Omental fat pad (tissue), 3 donors: ENCODE measurements at regions not wholly inside any gene's neighbourhood (a gene's known extent, or its start where the extent isn't known, plus 50 kb on each side); places are given as distances from the start of the nearest gene placed in this dataset.

ENCODE experiments used
- ATAC-seq: fragments of 150-250 bp; one replicate; pipeline ENCODE4 v1.9.1; 2016; ENCODE audit warnings: mild to moderate bottlenecking, moderate library complexity; ENCODE audit not compliant: low FRiP score
- DNase-seq: peaks from one replicate; pipeline ENCODE4 v3.0.0-alpha.2; 2019; ENCODE audit warnings: low spot score
- TF ChIP-seq, protein P1 (sequence below), 3 donors: fragments of 450-650 bp; IDR thresholded peaks; one replicate each; pipeline ENCODE4 v1.5.1; 2016 to 2017; ENCODE audit warnings: antibody characterized with exemption in 3 of 3, mild to moderate bottlenecking in 3 of 3, moderate library complexity in 2 of 3

DNA sequence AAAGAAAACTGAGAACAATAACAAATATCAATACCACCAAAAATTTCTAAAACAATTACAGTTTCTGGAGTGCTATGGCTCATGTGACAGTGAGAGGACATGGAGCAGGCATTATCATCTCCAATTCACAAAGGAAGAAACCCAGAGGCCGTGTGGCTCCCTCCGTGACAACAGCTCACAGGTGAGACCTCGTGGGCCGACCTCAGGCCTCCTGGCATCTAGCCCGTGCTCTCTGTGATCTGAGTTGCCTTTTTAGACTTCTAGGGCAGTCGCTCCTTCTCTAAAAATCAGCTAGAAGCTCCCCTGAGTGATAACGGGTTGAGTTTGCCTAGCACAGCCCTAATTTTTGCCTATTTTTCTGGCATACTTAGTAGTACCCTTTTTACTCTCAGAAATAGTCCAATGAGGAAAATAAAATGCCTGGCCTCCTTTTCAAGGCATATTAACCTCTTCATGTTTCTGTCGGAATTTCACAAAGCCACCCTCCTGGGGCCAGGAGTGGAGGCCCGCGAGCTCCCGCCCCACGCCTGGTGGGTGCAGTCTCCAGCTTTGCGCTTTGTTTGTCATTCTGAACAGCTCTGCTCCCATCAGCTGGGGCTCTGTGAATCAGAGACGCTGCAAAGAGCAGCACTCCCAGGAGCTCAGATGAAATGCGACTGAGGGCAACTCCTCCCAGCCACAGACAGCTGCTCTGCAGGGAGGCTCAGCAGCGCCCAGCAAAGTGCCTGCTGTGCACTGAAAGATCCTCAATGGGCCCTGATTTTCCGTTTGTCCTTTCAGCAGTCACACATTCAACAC lies 292.5 kb downstream of the UQCRFS1 start:
- ATAC-seq (no peak), DNase-seq (no peak)
- TF ChIP-seq, protein P1, sequence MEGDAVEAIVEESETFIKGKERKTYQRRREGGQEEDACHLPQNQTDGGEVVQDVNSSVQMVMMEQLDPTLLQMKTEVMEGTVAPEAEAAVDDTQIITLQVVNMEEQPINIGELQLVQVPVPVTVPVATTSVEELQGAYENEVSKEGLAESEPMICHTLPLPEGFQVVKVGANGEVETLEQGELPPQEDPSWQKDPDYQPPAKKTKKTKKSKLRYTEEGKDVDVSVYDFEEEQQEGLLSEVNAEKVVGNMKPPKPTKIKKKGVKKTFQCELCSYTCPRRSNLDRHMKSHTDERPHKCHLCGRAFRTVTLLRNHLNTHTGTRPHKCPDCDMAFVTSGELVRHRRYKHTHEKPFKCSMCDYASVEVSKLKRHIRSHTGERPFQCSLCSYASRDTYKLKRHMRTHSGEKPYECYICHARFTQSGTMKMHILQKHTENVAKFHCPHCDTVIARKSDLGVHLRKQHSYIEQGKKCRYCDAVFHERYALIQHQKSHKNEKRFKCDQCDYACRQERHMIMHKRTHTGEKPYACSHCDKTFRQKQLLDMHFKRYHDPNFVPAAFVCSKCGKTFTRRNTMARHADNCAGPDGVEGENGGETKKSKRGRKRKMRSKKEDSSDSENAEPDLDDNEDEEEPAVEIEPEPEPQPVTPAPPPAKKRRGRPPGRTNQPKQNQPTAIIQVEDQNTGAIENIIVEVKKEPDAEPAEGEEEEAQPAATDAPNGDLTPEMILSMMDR (IDR thresholded peaks at IDR 0.05): no peak

DNA sequence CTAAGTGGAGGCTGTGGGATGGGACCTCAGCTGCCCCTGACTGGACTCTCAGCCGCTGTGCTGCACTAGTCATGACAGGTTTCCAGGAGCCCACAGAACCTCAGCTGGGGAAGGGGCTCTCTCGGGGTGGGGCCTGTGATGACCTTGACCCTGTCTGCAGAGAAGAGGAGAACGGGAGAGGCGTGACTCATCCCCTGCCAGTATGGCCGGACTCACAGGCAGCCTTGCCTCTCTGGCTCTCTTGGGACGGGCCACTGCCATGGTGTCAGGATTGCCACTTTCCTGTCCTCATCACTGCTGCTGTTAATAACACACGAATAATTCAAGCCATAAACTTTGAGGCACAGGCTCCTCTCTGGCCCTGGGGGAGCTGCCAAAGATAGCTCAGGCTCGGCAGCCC lies 295.3 kb downstream of the UQCRFS1 start:
- no peak for DNase-seq
- TF ChIP-seq, protein P1 (IDR thresholded peaks at IDR 0.05): no peak
- ATAC-seq: no peak

DNA sequence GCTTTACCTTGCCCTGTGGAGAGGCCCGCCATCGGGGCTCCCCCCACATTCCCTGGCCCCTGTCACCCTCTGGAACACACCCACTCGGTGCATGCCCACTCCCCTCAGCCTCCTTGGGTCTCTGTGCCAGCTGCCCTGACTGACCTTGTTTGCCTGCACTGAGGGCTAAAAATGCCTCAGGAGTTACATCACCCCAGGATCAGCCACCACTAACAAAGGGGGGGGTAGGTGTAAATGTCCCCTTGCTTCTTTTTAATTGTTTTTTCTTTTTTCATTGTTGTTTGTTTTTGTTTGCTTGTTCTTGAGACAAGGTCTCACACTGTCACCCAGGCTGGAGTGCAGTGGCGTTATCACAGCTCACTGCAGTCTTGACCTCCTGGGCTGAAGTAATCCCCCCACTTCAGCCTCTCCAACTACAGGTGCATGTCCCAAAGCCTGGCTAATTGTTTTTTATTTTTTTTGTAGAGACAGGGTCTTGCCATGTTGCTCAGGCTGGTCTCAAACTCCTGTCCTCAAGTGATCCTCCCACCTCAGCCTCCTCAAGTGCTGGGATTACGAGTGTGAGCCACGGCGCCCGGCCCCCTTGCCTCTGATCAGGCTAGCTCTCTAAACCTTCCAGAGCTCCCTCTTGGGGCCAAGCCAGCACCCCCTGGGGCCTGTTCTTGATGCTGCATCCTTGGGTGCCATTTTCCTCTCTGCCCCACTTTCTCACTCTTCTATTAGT lies 297.1 kb downstream of the UQCRFS1 start:
- ATAC-seq: no peak
- TF ChIP-seq, protein P1 (IDR thresholded peaks at IDR 0.05): no peak
- DNase-seq: no peak

DNA sequence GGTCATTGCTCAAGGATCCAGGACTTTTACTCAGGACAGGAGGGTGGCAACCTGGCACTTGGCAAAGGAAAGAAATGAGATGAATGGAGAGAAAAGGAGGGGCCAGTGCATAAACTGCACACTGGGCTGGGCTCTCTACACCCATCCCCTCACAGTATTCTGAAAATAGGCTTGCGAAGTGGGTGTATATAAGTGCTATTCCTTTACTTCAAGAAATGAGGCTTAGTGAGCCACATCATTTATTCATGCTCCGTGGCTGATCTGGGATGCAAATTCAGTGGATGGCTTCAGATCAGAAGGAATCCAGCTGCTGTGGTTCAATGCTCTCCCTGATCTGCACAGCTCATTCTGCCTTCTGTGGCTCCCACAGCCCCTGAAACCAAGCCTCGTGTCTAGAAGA lies 297.7 kb downstream of the UQCRFS1 start:
- no peak for DNase-seq
- TF ChIP-seq, protein P1 (IDR thresholded peaks at IDR 0.05): no peak
- no peak for ATAC-seq

DNA sequence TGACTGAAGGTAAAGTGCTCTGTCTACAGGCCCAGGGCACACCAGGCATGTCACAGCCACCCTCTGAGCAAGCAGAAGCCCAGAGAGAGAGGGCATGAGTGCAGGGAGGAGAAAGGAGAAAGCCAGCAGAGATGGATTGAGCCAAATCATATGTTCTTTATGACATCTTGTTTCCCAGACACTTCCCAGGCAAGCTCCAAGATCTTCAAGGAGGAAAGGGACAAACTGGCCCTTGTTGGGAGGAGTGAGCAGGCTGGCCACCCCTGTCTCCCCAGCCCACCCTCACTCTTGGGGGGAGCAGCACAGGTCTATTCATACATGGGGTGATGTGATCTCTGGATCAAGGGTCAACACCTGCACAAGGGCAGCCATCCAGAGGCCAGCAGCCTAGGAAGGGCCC lies 298.8 kb downstream of the UQCRFS1 start:
- TF ChIP-seq, protein P1 (IDR thresholded peaks at IDR 0.05): no peak
- DNase-seq: no peak
- ATAC-seq: no peak

DNA sequence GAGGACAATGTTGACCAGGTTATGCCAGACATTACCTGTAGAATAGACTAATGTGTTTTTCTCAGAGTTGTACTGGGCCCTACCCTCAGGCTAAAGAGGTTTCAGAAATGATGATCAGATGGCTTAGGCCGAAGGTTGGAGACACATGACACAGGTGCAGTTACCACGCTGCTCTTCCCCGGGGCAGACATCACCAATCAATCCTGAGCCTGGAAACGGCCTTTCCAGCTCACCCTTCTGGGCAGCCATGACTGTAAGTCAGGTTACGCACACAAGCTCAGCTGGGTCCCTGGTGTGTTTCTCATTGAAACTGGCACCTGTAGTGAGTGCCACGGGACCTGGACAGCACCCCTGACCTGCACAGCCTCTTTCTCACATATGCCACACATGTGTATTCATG lies 299.3 kb downstream of the UQCRFS1 start:
- no peak for ATAC-seq
- TF ChIP-seq, protein P1 (IDR thresholded peaks at IDR 0.05): no peak
- DNase-seq: no peak

DNA sequence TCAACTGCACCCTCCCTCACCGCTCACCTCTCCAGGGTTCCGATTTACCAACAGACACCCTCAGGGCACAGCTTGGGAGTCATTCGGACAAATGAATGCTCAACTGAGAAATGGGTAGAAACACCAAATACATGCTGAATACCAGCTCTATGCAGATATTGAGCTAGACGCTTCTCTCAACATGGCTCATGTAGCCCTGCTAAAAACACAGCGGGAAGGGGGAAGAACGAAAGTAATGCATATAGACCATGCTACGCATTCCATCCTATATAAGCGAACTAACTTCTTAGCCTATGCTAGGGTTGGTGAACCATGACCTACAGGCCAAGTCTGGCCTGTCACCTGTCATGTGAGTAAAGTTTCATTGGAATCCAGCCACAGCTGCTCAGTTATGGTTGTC lies 304.0 kb downstream of the UQCRFS1 start:
- TF ChIP-seq, protein P1 (IDR thresholded peaks at IDR 0.05): no peak
- ATAC-seq: no peak
- no peak for DNase-seq
